SHP77 (cell line): ENCODE measurements at regions not wholly inside any gene's neighbourhood (a gene's known extent, or its start where the extent isn't known, plus 50 kb on each side); places are given as distances from the start of the nearest gene placed in this dataset.
"Not testable (repeated sequence)": the region's sequence is repeated elsewhere in the genome, so short reads cannot be mapped to it uniquely, and the experiment has no call there.

Experiments used
- DNase-seq, 2 experiments: peaks; one replicate each; lab custom pipeline; 2025; lab: John Stamatoyannopoulos, UW

GRCh38 chr17:15860774-15861173 lies 84.2 kb upstream of the ADORA2B start:
- not testable (repeated sequence) for DNase-seq

- not testable (repeated sequence) for DNase-seq
These were observed 80.9 kb upstream of the ADORA2B start for GRCh38 chr17:15864061-15864460.

GRCh38 chr17:15864472-15864871 lies 80.5 kb upstream of the ADORA2B start:
- not testable (repeated sequence) for DNase-seq

GRCh38 chr17:15866015-15866414 lies 78.9 kb upstream of the ADORA2B start:
- not testable (repeated sequence) for DNase-seq

- DNase-seq: not testable (repeated sequence)
These were observed 77.6 kb upstream of the ADORA2B start for GRCh38 chr17:15867331-15867730.

- not testable (repeated sequence) for DNase-seq
These were observed 75.1 kb upstream of the ADORA2B start for GRCh38 chr17:15869868-15870267.

- DNase-seq: not testable (repeated sequence)
These were observed 72.3 kb upstream of the ADORA2B start for GRCh38 chr17:15872677-15873076.

- not testable (repeated sequence) for DNase-seq
These were observed 66.9 kb upstream of the ADORA2B start for GRCh38 chr17:15877882-15878500.

GRCh38 chr17:15882058-15882720 lies 62.7 kb upstream of the ADORA2B start:
- no peak for DNase-seq

GRCh38 chr17:15882777-15883176 lies 62.2 kb upstream of the ADORA2B start:
- no peak for DNase-seq

GRCh38 chr17:15883617-15884111 lies 61.3 kb upstream of the ADORA2B start:
- DNase-seq: no peak

GRCh38 chr17:15884731-15885130 lies 60.2 kb upstream of the ADORA2B start:
- DNase-seq: no peak

GRCh38 chr17:15885770-15886169 lies 59.2 kb upstream of the ADORA2B start:
- no peak for DNase-seq

- DNase-seq: no peak
These were observed 58.7 kb upstream of the ADORA2B start for GRCh38 chr17:15886221-15886620.

- DNase-seq: no peak
These were observed 58.1 kb upstream of the ADORA2B start for GRCh38 chr17:15886804-15887203.

- no peak for DNase-seq
These were observed 56.5 kb upstream of the ADORA2B start for GRCh38 chr17:15888436-15888835.

GRCh38 chr17:15890279-15890892 lies 54.5 kb upstream of the ADORA2B start:
- no peak for DNase-seq

GRCh38 chr17:15891318-15891717 lies 53.6 kb upstream of the ADORA2B start:
- DNase-seq: no peak

GRCh38 chr17:15892244-15892643 lies 52.7 kb upstream of the ADORA2B start:
- DNase-seq: no peak

- DNase-seq: no peak
These were observed 51.9 kb upstream of the ADORA2B start for GRCh38 chr17:15892731-15893657.

GRCh38 chr17:15893658-15894024 lies 51.3 kb upstream of the ADORA2B start:
- DNase-seq: no peak

- DNase-seq: no peak
These were observed 50.7 kb upstream of the ADORA2B start for GRCh38 chr17:15894258-15894657.
